ENCODE measurements at regions not wholly inside any gene's neighbourhood (a gene's known extent, or its start where the extent isn't known, plus 50 kb on each side); places are given as distances from the start of the nearest gene placed in this dataset.

GRCh38 chr2:219901155-219901554, 273.7 kb downstream of the SLC4A3 start:
- no peaks in the 10 kb centered on the region for H3K36me3 ChIP-seq (ENCODE audit: insufficient read depth, low read length)
- H3K27me3 ChIP-seq (ENCODE audit: insufficient read depth, low read length) = no peaks in the 10 kb centered on the region
- no peaks in the 10 kb centered on the region for H3K9me3 ChIP-seq (ENCODE audit: insufficient read depth, low read depth, low read length)
- no peak overlapping the region for H3K9ac ChIP-seq (ENCODE audit: low read depth, low read length)
- 86% methylated on average over 7 of the region's 7 CpGs for WGBS
- no peak overlapping the region for H3K27ac ChIP-seq (ENCODE audit: low read depth, low read length)
- peaks cover 4% of the 10 kb centered on the region; the same call in 1 of the 2 replicates for H3K4me1 ChIP-seq (ENCODE audit: insufficient read depth, low read length)
- no peak overlapping the region for H3K4me3 ChIP-seq (ENCODE audit: low read length)

DNA sequence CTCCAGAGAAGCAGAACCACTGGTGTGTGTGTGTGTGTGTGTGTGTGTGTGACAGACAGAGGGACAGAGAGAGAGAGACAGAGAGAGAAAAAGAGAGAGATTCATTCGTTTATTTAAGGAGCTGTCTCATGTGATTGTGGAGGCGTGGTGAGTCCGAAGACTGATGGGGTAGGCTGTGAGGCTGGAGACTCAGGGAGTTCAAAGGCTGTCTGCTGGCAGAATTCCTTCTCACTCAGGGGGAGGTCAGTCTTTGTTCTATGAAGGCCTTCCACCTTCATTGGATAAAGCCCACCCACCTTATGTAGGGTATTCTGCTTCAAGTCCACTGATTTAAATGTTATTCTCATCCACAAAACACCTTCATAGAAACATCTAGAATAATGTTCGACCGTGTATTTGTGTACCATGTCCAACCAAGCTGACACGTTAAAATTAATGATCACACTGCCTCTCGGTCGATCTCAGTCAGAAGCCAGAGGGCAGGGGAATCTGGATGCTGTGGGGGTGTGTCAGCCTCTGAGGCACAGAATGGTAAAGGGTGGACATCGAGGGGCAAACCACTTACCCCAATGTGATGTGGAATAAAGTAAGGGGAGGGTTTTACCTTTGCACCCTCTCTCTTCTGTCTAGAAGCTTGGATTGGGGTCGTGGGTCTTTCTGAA, 275.6 kb downstream of the SLC4A3 start:
- 55% methylated on average over 10 of the region's 10 CpGs for WGBS
- Histone ChIP-seq H3K9ac (ENCODE audit: low read depth, low read length) (no peak overlapping the region), H3K9me3 (ENCODE audit: insufficient read depth, low read depth, low read length) (no peaks in the 10 kb centered on the region)

GRCh38 chr2:219905640-219906039, 278.2 kb downstream of the SLC4A3 start:
- H3K36me3 ChIP-seq (ENCODE audit: insufficient read depth, low read length) = no peaks in the 10 kb centered on the region
- H3K27ac ChIP-seq (ENCODE audit: low read depth, low read length) = no peak overlapping the region
- no peaks in the 10 kb centered on the region for H3K9me3 ChIP-seq (ENCODE audit: insufficient read depth, low read depth, low read length)
- H3K4me1 ChIP-seq (ENCODE audit: insufficient read depth, low read length) = peaks cover 4% of the 10 kb centered on the region; the same call in 1 of the 2 replicates
- 96% methylated on average over 2 of the region's 2 CpGs for WGBS
- H3K9ac ChIP-seq (ENCODE audit: low read depth, low read length) = no peak overlapping the region
- H3K27me3 ChIP-seq (ENCODE audit: insufficient read depth, low read length) = no peaks in the 10 kb centered on the region
- no peak overlapping the region for H3K4me3 ChIP-seq (ENCODE audit: low read length)

More for the DNA sequence above, 275.6 kb downstream of the SLC4A3 start:
- H3K36me3 ChIP-seq (ENCODE audit: insufficient read depth, low read length) = no peaks in the 10 kb centered on the region
- no peaks in the 10 kb centered on the region for H3K27me3 ChIP-seq (ENCODE audit: insufficient read depth, low read length)
- H3K27ac ChIP-seq (ENCODE audit: low read depth, low read length) = no peak overlapping the region
- peaks cover 4% of the 10 kb centered on the region; the same call in 1 of the 2 replicates for H3K4me1 ChIP-seq (ENCODE audit: insufficient read depth, low read length)
- H3K4me3 ChIP-seq (ENCODE audit: low read length) = no peak overlapping the region

DNA sequence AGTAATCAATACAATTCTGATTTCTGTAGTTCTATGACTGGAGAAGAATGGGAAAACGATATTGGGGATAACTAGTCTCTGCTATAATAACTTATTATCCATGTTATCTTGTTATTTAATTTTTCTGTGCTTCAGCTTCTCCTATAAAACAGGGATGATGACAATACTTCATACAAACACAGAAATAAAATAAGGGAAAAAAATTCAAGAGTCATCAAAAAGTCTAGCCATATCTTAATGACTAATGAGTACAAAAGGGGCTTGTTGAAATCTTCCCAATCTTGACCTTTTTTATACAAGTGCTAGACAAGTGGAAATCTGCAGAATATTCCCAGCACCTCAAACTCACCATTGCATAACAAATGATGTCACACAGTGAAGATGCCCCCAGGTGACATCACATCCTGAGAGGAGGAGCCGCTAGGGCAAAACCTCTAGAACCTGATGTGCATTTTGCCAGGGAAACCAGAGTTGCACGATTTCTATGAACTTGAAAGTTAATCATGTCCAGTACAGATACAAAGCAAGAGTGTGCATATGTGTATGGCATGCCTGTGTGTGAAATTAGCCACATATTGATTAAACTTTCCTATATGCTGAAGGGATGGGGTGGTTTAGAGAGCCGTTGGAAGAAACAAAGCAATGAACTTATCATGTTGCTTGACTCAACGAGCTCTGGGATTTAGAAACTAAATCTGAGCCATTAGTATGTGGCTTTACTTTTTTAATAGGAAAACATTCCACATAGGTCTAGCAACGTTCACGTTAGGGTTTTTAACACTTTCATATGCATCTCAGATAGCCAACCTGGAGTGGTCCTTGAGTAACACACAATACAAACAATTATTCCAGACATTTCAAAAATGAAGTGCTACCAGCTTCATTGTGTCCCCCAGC, 278.9 kb downstream of the SLC4A3 start:
- Histone ChIP-seq H3K36me3 (ENCODE audit: insufficient read depth, low read length) (no peaks in the 10 kb centered on the region), H3K27ac (ENCODE audit: low read depth, low read length) (no peak overlapping the region), H3K27me3 (ENCODE audit: insufficient read depth, low read length) (no peaks in the 10 kb centered on the region), H3K9me3 (ENCODE audit: insufficient read depth, low read depth, low read length) (no peaks in the 10 kb centered on the region), H3K9ac (ENCODE audit: low read depth, low read length) (no peak overlapping the region), H3K4me1 (ENCODE audit: insufficient read depth, low read length) (peaks cover 4% of the 10 kb centered on the region; the same call in 1 of the 2 replicates), H3K4me3 (ENCODE audit: low read length) (no peak overlapping the region)
- 91% methylated on average over 6 of the region's 7 CpGs for WGBS

GRCh38 chr2:219907011-219907365, 279.6 kb downstream of the SLC4A3 start:
- Histone ChIP-seq H3K9ac (ENCODE audit: low read depth, low read length) (no peak overlapping the region), H3K27me3 (ENCODE audit: insufficient read depth, low read length) (no peaks in the 10 kb centered on the region), H3K27ac (ENCODE audit: low read depth, low read length) (no peak overlapping the region), H3K9me3 (ENCODE audit: insufficient read depth, low read depth, low read length) (no peaks in the 10 kb centered on the region), H3K36me3 (ENCODE audit: insufficient read depth, low read length) (no peaks in the 10 kb centered on the region), H3K4me1 (ENCODE audit: insufficient read depth, low read length) (peaks cover 4% of the 10 kb centered on the region; the same call in 1 of the 2 replicates), H3K4me3 (ENCODE audit: low read length) (no peak overlapping the region)
- 89% methylated on average over 4 of the region's 4 CpGs for WGBS

GRCh38 chr2:219908538-219908937, 281.1 kb downstream of the SLC4A3 start:
- no peak overlapping the region for H3K9ac ChIP-seq (ENCODE audit: low read depth, low read length)
- no peak overlapping the region for H3K4me3 ChIP-seq (ENCODE audit: low read length)
- H3K27me3 ChIP-seq (ENCODE audit: insufficient read depth, low read length) = no peaks in the 10 kb centered on the region
- H3K36me3 ChIP-seq (ENCODE audit: insufficient read depth, low read length) = no peaks in the 10 kb centered on the region
- no peaks in the 10 kb centered on the region for H3K4me1 ChIP-seq (ENCODE audit: insufficient read depth, low read length)
- WGBS = 90% methylated on average over 2 of the region's 2 CpGs
- no peaks in the 10 kb centered on the region for H3K9me3 ChIP-seq (ENCODE audit: insufficient read depth, low read depth, low read length)
- no peak overlapping the region for H3K27ac ChIP-seq (ENCODE audit: low read depth, low read length)

DNA sequence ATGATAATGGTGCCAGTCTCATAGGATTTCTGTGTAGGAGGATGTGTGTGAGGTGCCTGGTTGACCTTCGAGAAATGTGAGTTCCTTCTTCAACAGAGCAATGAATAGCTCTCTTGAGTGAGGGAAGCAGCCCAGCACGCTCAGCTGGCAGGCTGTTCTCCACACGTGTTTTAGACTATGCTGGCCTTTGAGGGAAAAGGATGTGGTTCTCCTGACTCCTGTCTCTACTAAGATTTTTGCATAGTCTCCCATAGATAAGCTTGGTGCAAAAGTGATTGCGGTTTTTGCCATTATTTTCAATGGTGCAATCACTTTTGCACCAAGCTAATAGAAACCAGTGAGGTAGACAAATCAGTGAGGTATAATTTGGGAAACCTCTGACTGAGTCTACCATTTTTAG, 284.1 kb downstream of the SLC4A3 start:
- Histone ChIP-seq H3K27ac (ENCODE audit: low read depth, low read length) (no peak overlapping the region), H3K9me3 (ENCODE audit: insufficient read depth, low read depth, low read length) (no peaks in the 10 kb centered on the region), H3K4me3 (ENCODE audit: low read length) (no peak overlapping the region), H3K36me3 (ENCODE audit: insufficient read depth, low read length) (no peaks in the 10 kb centered on the region), H3K27me3 (ENCODE audit: insufficient read depth, low read length) (no peaks in the 10 kb centered on the region), H3K4me1 (ENCODE audit: insufficient read depth, low read length) (no peaks in the 10 kb centered on the region), H3K9ac (ENCODE audit: low read depth, low read length) (no peak overlapping the region)
- 89% methylated on average over 4 of the region's 4 CpGs for WGBS

DNA sequence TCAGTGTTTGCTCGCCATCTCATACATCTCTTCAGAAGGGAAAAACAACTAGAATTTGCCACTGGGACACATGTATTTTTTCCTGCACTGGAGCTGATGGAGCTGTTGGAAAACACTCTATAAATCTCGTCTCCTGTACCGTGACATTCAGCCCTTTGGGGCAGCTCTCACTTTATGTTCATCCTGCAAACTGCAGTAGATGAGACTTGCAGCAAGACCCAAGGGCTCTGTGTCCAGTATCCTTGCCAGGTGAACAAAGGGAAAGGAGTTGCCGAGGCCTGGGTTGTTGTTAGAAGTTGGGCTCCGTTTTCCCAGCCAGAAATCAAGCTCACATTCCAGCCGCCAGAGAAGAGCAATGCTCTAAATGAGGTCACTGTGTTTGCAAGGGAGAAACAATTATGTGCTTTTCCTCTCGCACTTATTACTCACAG, 285.1 kb downstream of the SLC4A3 start:
- H3K27me3 ChIP-seq (ENCODE audit: insufficient read depth, low read length) = no peaks in the 10 kb centered on the region
- no peaks in the 10 kb centered on the region for H3K4me1 ChIP-seq (ENCODE audit: insufficient read depth, low read length)
- no peak overlapping the region for H3K4me3 ChIP-seq (ENCODE audit: low read length)
- 88% methylated on average over 7 of the region's 7 CpGs for WGBS
- no peaks in the 10 kb centered on the region for H3K36me3 ChIP-seq (ENCODE audit: insufficient read depth, low read length)
- H3K9ac ChIP-seq (ENCODE audit: low read depth, low read length) = no peak overlapping the region
- no peak overlapping the region for H3K27ac ChIP-seq (ENCODE audit: low read depth, low read length)
- no peaks in the 10 kb centered on the region for H3K9me3 ChIP-seq (ENCODE audit: insufficient read depth, low read depth, low read length)

- no peaks in the 10 kb centered on the region for H3K36me3 ChIP-seq (ENCODE audit: insufficient read depth, low read length)
- H3K4me3 ChIP-seq (ENCODE audit: low read length) = no peak overlapping the region
- H3K27ac ChIP-seq (ENCODE audit: low read depth, low read length) = no peak overlapping the region
- no peaks in the 10 kb centered on the region for H3K4me1 ChIP-seq (ENCODE audit: insufficient read depth, low read length)
- H3K27me3 ChIP-seq (ENCODE audit: insufficient read depth, low read length) = no peaks in the 10 kb centered on the region
- no peaks in the 10 kb centered on the region for H3K9me3 ChIP-seq (ENCODE audit: insufficient read depth, low read depth, low read length)
- WGBS = 93% methylated on average over 5 of the region's 5 CpGs
- no peak overlapping the region for H3K9ac ChIP-seq (ENCODE audit: low read depth, low read length)
These were observed 287.1 kb downstream of the SLC4A3 start for GRCh38 chr2:219914577-219914976.

GRCh38 chr2:219916281-219916680, 288.9 kb downstream of the SLC4A3 start:
- no peaks in the 10 kb centered on the region for H3K4me1 ChIP-seq (ENCODE audit: insufficient read depth, low read length)
- WGBS = 90% methylated on average over 6 of the region's 6 CpGs
- H3K4me3 ChIP-seq (ENCODE audit: low read length) = no peak overlapping the region
- no peaks in the 10 kb centered on the region for H3K9me3 ChIP-seq (ENCODE audit: insufficient read depth, low read depth, low read length)
- no peaks in the 10 kb centered on the region for H3K36me3 ChIP-seq (ENCODE audit: insufficient read depth, low read length)
- H3K9ac ChIP-seq (ENCODE audit: low read depth, low read length) = no peak overlapping the region
- H3K27me3 ChIP-seq (ENCODE audit: insufficient read depth, low read length) = no peaks in the 10 kb centered on the region
- H3K27ac ChIP-seq (ENCODE audit: low read depth, low read length) = no peak overlapping the region

GRCh38 chr2:219916726-219917440, 289.5 kb downstream of the SLC4A3 start:
- Histone ChIP-seq H3K27ac (ENCODE audit: low read depth, low read length) (no peak overlapping the region), H3K4me3 (ENCODE audit: low read length) (no peak overlapping the region), H3K4me1 (ENCODE audit: insufficient read depth, low read length) (no peaks in the 10 kb centered on the region), H3K36me3 (ENCODE audit: insufficient read depth, low read length) (no peaks in the 10 kb centered on the region), H3K9ac (ENCODE audit: low read depth, low read length) (no peak overlapping the region), H3K27me3 (ENCODE audit: insufficient read depth, low read length) (no peaks in the 10 kb centered on the region), H3K9me3 (ENCODE audit: insufficient read depth, low read depth, low read length) (no peaks in the 10 kb centered on the region)
- WGBS = 93% methylated on average over 2 of the region's 3 CpGs
